ENCODE measurements at regions not wholly inside any gene's neighbourhood (a gene's known extent, or its start where the extent isn't known, plus 50 kb on each side); places are given as distances from the start of the nearest gene placed in this dataset.

GRCh38 chr4:101730291-101731117 lies 60.0 kb upstream of the BANK1 start:
- Histone ChIP-seq H3K36me3 (ENCODE audit: control insufficient read depth, low read length) (no peaks in the 10 kb centered on the region), H3K9me2 (replicated peaks; ENCODE audit: control insufficient read depth, low read length) (no peaks in the 10 kb centered on the region), H3K27ac (ENCODE audit: low read depth, low read length) (no peak overlapping the region), H3K9me3 (ENCODE audit: control insufficient read depth, insufficient read depth, low read length) (no peaks in the 10 kb centered on the region), H3F3A (ENCODE audit: control insufficient read depth, insufficient read depth) (no peaks in the 10 kb centered on the region), H4K20me1 (ENCODE audit: control insufficient read depth, insufficient read depth, low read depth, low read length) (no peaks in the 10 kb centered on the region), H3K4me2 (ENCODE audit: low read length) (no peak overlapping the region), H3K79me2 (ENCODE audit: control insufficient read depth, low read length) (no peaks in the 10 kb centered on the region), H3K4me1 (ENCODE audit: control insufficient read depth, low read length) (no peaks in the 10 kb centered on the region), H3K4me3 (ENCODE audit: low read length) (no peak overlapping the region), H3K27me3 (ENCODE audit: control insufficient read depth, low read length) (no peaks in the 10 kb centered on the region)
- TF ChIP-seq CTCF (IDR thresholded peaks at IDR 0.05; ENCODE audit: low read depth, low read length, poor library complexity, severe bottlenecking) (peak; percentile 79), EZH2phosphoT487 (IDR thresholded peaks at IDR 0.05; ENCODE audit: borderline replicate concordance, low read length) (no peak)

- no peaks in the 10 kb centered on the region for H3K27me3 ChIP-seq (ENCODE audit: control insufficient read depth, low read length)
- no peak for TF ChIP-seq EZH2phosphoT487 (IDR thresholded peaks at IDR 0.05; ENCODE audit: borderline replicate concordance, low read length)
- no peak for TF ChIP-seq CTCF (IDR thresholded peaks at IDR 0.05; ENCODE audit: low read depth, low read length, poor library complexity, severe bottlenecking)
- H3K27ac ChIP-seq (ENCODE audit: low read depth, low read length), result no peak overlapping the region
- H3K4me3 ChIP-seq (ENCODE audit: low read length), result no peak overlapping the region
- H3K9me3 ChIP-seq (ENCODE audit: control insufficient read depth, insufficient read depth, low read length), result no peaks in the 10 kb centered on the region
- H3K79me2 ChIP-seq (ENCODE audit: control insufficient read depth, low read length), result no peaks in the 10 kb centered on the region
- no peaks in the 10 kb centered on the region for H3K4me1 ChIP-seq (ENCODE audit: control insufficient read depth, low read length)
- no peaks in the 10 kb centered on the region for H3K9me2 ChIP-seq (replicated peaks; ENCODE audit: control insufficient read depth, low read length)
- no peaks in the 10 kb centered on the region for H4K20me1 ChIP-seq (ENCODE audit: control insufficient read depth, insufficient read depth, low read depth, low read length)
- H3F3A ChIP-seq (ENCODE audit: control insufficient read depth, insufficient read depth), result no peaks in the 10 kb centered on the region
- no peaks in the 10 kb centered on the region for H3K36me3 ChIP-seq (ENCODE audit: control insufficient read depth, low read length)
- H3K4me2 ChIP-seq (ENCODE audit: low read length), result no peak overlapping the region
Measured at GRCh38 chr4:101727238-101727637, 63.3 kb upstream of the BANK1 start.

- Histone ChIP-seq H3K27ac (ENCODE audit: low read depth, low read length) (no peak overlapping the region), H3K4me2 (ENCODE audit: low read length) (no peak overlapping the region), H3F3A (ENCODE audit: control insufficient read depth, insufficient read depth) (no peaks in the 10 kb centered on the region), H3K9me2 (replicated peaks; ENCODE audit: control insufficient read depth, low read length) (no peaks in the 10 kb centered on the region), H3K79me2 (ENCODE audit: control insufficient read depth, low read length) (no peaks in the 10 kb centered on the region), H3K4me1 (ENCODE audit: control insufficient read depth, low read length) (no peaks in the 10 kb centered on the region), H3K27me3 (ENCODE audit: control insufficient read depth, low read length) (no peaks in the 10 kb centered on the region), H3K36me3 (ENCODE audit: control insufficient read depth, low read length) (no peaks in the 10 kb centered on the region), H4K20me1 (ENCODE audit: control insufficient read depth, insufficient read depth, low read depth, low read length) (no peaks in the 10 kb centered on the region), H3K4me3 (ENCODE audit: low read length) (no peak overlapping the region), H3K9me3 (ENCODE audit: control insufficient read depth, insufficient read depth, low read length) (no peaks in the 10 kb centered on the region)
- no peak for TF ChIP-seq EZH2phosphoT487 (IDR thresholded peaks at IDR 0.05; ENCODE audit: borderline replicate concordance, low read length)
- no peak for TF ChIP-seq CTCF (IDR thresholded peaks at IDR 0.05; ENCODE audit: low read depth, low read length, poor library complexity, severe bottlenecking)
Measured at GRCh38 chr4:101724093-101724492, 66.4 kb upstream of the BANK1 start.
